Cardiac fibroblast (primary cell): ENCODE measurements at regions not wholly inside any gene's neighbourhood (a gene's known extent, or its start where the extent isn't known, plus 50 kb on each side); places are given as distances from the start of the nearest gene placed in this dataset.

Experiments
- DNase-seq, 2 donors: peaks; one replicate each; pipeline versions ENCODE4 v3.0.0 to v3.0.0-alpha.2; 2010; ENCODE audit warnings: low read depth in 2 of 2
- H3K4me3 ChIP-seq, 2 donors: replicated peaks in 1 of 2; 1 replicate in 1 of 2; 2 replicates in 1 of 2; pipeline ENCODE4 v1.5.1; 2011; ENCODE audit warnings: low read depth in 2 of 2, low read length in 2 of 2, mild to moderate bottlenecking in 2 of 2, moderate library complexity in 1 of 2
- TF ChIP-seq, protein P1 (sequence below): IDR thresholded peaks from one replicate; pipeline ENCODE4 v1.5.1; 2011; ENCODE audit warnings: low read depth, mild to moderate bottlenecking, low read length, inconsistent platforms

DNA sequence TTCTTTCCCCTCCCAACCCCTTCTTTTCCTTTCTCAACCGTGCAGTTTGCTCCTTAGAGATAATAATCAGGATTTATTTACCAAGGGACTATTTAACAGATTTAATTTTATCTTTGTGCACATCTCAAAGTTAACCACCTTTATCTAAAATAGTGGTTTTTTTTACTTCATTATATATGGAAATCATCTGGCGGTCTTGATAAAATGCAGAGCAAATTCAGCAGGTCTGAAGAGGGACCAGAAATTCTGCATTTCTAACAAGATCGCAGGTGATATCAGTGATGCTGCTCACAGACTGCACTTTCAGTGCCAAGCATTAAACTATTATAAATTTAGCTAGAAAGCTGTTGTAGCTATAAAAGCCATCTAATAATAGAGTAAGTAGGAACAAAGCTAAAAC is 83.4 kb upstream of the NEGR1 start:
- no peak for DNase-seq
- TF ChIP-seq, protein P1, sequence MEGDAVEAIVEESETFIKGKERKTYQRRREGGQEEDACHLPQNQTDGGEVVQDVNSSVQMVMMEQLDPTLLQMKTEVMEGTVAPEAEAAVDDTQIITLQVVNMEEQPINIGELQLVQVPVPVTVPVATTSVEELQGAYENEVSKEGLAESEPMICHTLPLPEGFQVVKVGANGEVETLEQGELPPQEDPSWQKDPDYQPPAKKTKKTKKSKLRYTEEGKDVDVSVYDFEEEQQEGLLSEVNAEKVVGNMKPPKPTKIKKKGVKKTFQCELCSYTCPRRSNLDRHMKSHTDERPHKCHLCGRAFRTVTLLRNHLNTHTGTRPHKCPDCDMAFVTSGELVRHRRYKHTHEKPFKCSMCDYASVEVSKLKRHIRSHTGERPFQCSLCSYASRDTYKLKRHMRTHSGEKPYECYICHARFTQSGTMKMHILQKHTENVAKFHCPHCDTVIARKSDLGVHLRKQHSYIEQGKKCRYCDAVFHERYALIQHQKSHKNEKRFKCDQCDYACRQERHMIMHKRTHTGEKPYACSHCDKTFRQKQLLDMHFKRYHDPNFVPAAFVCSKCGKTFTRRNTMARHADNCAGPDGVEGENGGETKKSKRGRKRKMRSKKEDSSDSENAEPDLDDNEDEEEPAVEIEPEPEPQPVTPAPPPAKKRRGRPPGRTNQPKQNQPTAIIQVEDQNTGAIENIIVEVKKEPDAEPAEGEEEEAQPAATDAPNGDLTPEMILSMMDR, result no peak
- H3K4me3 ChIP-seq, result no peak overlapping the region

DNA sequence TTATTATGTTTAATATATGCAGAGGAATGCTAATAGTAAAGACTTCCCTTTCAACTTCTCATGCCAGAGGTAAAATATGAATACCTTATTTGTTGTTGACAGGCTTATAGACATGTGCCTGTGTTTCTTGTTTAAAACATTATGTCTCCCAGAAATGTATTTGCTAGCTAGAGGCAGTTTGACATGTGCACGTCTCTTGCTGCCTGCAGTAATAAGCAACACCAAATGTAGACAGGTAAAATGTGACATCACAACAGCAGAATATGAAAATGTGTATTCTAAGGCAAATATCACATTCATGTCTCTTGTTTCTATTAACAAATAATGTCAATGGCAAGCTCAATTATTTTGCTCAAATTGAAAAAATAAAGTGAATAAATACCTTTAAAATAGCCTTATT is 80.2 kb upstream of the NEGR1 start:
- TF ChIP-seq, protein P1, result no peak
- no peak for DNase-seq
- H3K4me3 ChIP-seq, result no peak overlapping the region

DNA sequence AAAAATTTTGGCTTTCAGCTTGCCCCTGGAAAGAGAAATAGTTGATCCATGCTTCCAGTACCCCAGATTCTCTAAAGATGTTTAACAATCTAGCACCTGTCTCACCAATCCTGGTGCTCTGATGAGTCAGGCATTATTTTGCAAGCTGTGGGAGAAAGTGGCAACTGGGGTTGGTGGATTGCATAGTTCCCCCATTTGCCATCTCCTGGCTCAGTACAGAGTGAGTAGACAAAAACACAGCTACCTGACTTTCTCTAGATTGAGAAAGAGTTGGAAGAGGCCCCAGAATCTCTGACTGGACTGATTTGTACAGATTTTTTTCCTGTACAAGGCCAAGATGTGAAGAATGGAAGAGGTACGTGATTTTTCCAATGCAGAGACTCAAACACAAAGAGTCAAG is 75.1 kb upstream of the NEGR1 start:
- peak; percentile 7 to 81 for DNase-seq
- TF ChIP-seq, protein P1, result no peak
- no peak overlapping the region for H3K4me3 ChIP-seq

DNA sequence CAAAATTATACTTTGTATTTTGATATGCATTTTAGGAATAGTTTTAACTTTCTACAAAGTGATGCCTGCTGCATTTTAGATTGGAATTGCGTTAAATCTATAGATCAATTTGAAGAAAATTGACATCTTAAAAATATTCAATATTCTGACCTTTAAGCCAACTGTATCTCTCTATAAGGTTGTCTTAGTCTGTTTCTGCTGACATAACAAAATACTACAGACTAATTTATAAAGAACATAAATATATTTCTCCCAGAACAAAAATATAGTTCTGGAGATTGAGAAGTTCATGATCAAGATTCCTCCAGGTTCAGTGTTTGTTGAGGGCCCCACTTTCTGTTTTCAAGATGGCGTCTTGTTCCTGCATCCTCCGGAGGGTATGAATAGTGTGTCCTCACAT is 73.6 kb upstream of the NEGR1 start:
- no peak overlapping the region for H3K4me3 ChIP-seq
- no peak for DNase-seq
- TF ChIP-seq, protein P1, result no peak

DNA sequence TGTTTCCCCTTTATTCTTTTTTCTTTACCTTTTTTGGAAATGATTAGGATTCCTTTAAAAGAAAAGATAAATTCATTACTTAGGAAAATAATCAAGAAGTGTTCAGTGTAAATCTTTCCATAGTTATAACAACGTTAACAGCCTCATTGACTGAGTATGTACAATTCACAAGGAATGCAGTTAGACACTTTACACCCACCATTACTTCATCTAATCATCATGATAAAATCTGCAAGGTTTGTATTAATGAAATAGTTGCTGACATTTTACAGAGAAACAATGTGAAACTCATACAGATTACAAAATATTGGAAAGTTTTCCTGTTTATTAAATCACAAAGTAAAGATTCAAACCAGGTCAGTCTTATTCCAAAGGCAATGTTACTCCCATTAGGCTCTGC is 59.3 kb upstream of the NEGR1 start:
- no peak overlapping the region for H3K4me3 ChIP-seq
- TF ChIP-seq, protein P1, result no peak
- no peak for DNase-seq

DNA sequence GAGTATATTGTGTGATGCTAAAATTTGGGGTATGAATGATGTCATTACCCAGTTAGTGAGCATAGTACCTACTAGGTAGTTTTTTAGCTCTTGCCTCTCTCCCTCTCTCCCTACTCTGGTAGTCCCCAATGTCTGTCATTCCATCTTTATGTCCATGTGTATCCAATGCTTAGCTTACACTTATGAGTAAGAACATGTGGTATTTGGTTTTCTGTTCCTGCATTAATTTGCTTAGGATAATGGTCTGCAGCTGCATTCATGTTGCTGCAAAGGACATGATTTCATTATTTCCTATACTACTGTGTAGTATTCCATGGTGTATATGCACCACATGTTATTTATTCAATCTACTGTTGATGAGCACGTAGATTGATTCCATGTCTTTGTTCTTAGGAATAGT is 54.4 kb upstream of the NEGR1 start:
- TF ChIP-seq, protein P1, result no peak
- no peak overlapping the region for H3K4me3 ChIP-seq
- no peak for DNase-seq
